Skeletal muscle cell (primary cell): ENCODE measurements at regions not wholly inside any gene's neighbourhood (a gene's known extent, or its start where the extent isn't known, plus 50 kb on each side); places are given as distances from the start of the nearest gene placed in this dataset.
"Not testable (repeated sequence)": the region's sequence is repeated elsewhere in the genome, so short reads cannot be mapped to it uniquely, and the experiment has no call there.

Experiments
- DNase-seq: peaks from one replicate; pipeline ENCODE4 v3.0.0-alpha.2; 2010; ENCODE audit warnings: low read depth
- H3K4me3 ChIP-seq: 2 replicates; pipeline ENCODE4 v1.5.1; 2011; ENCODE audit warnings: low read depth, mild to moderate bottlenecking, control low read depth, low read length, moderate library complexity

GRCh38 chr10:33967606-33968120 is 633.2 kb upstream of the NRP1 start:
- H3K4me3 ChIP-seq = no peak overlapping the region
- no peak for DNase-seq

GRCh38 chr10:33966946-33967345 is 632.5 kb upstream of the NRP1 start:
- no peak for DNase-seq
- H3K4me3 ChIP-seq = no peak overlapping the region

GRCh38 chr10:33965795-33966581 is 631.5 kb upstream of the NRP1 start:
- H3K4me3 ChIP-seq = no peak overlapping the region
- DNase-seq = no peak

GRCh38 chr10:33963729-33964128 is 629.3 kb upstream of the NRP1 start:
- H3K4me3 ChIP-seq = no peak overlapping the region
- DNase-seq = no peak

GRCh38 chr10:33956322-33956721 is 621.9 kb upstream of the NRP1 start:
- DNase-seq, H3K4me3 ChIP-seq: not testable (repeated sequence)

GRCh38 chr10:33955676-33956075 is 621.2 kb upstream of the NRP1 start:
- H3K4me3 ChIP-seq = no peak overlapping the region
- DNase-seq = no peak

GRCh38 chr10:33952692-33953360 is 618.4 kb upstream of the NRP1 start:
- DNase-seq = peak; percentile 53
- no peak overlapping the region for H3K4me3 ChIP-seq

GRCh38 chr10:33950206-33950605 is 615.7 kb upstream of the NRP1 start:
- H3K4me3 ChIP-seq = no peak overlapping the region

GRCh38 chr10:33947544-33947943 is 613.1 kb upstream of the NRP1 start:
- no peak overlapping the region for H3K4me3 ChIP-seq
- DNase-seq = no peak

More at GRCh38 chr10:33950206-33950605, 615.7 kb upstream of the NRP1 start:
- DNase-seq = no peak

- no peak for DNase-seq
- H3K4me3 ChIP-seq = no peak overlapping the region
These were observed 610.6 kb upstream of the NRP1 start for GRCh38 chr10:33945051-33945450.

GRCh38 chr10:33942508-33942907 is 608.0 kb upstream of the NRP1 start:
- DNase-seq = no peak

GRCh38 chr10:33939892-33940291 is 605.4 kb upstream of the NRP1 start:
- DNase-seq = no peak
- no peak overlapping the region for H3K4me3 ChIP-seq

More at GRCh38 chr10:33942508-33942907, 608.0 kb upstream of the NRP1 start:
- H3K4me3 ChIP-seq = no peak overlapping the region

- DNase-seq = no peak
- H3K4me3 ChIP-seq = no peak overlapping the region
These were observed 604.9 kb upstream of the NRP1 start for GRCh38 chr10:33939410-33939809.

GRCh38 chr10:33938001-33938400 is 603.5 kb upstream of the NRP1 start:
- H3K4me3 ChIP-seq = no peak overlapping the region
- DNase-seq = no peak

- no peak overlapping the region for H3K4me3 ChIP-seq
- no peak for DNase-seq
These were observed 602.7 kb upstream of the NRP1 start for GRCh38 chr10:33937036-33937730.

GRCh38 chr10:33935350-33935749 is 600.9 kb upstream of the NRP1 start:
- no peak for DNase-seq
- H3K4me3 ChIP-seq = no peak overlapping the region

- H3K4me3 ChIP-seq = no peak overlapping the region
- DNase-seq = no peak
These were observed 595.6 kb upstream of the NRP1 start for GRCh38 chr10:33930079-33930478.

GRCh38 chr10:33927347-33927746 is 592.9 kb upstream of the NRP1 start:
- no peak for DNase-seq
- H3K4me3 ChIP-seq = no peak overlapping the region

GRCh38 chr10:33921970-33922605 is 587.6 kb upstream of the NRP1 start:
- no peak for DNase-seq
- no peak overlapping the region for H3K4me3 ChIP-seq

- no peak for DNase-seq
These were observed 585.9 kb upstream of the NRP1 start for GRCh38 chr10:33920351-33920750.

More at GRCh38 chr10:33920351-33920750, 585.9 kb upstream of the NRP1 start:
- H3K4me3 ChIP-seq = no peak overlapping the region
